ENCODE measurements at regions not wholly inside any gene's neighbourhood (a gene's known extent, or its start where the extent isn't known, plus 50 kb on each side); places are given as distances from the start of the nearest gene placed in this dataset.
A peak's percentile ranks its signal among the peaks of the same experiment; 100 is the strongest.

DNA sequence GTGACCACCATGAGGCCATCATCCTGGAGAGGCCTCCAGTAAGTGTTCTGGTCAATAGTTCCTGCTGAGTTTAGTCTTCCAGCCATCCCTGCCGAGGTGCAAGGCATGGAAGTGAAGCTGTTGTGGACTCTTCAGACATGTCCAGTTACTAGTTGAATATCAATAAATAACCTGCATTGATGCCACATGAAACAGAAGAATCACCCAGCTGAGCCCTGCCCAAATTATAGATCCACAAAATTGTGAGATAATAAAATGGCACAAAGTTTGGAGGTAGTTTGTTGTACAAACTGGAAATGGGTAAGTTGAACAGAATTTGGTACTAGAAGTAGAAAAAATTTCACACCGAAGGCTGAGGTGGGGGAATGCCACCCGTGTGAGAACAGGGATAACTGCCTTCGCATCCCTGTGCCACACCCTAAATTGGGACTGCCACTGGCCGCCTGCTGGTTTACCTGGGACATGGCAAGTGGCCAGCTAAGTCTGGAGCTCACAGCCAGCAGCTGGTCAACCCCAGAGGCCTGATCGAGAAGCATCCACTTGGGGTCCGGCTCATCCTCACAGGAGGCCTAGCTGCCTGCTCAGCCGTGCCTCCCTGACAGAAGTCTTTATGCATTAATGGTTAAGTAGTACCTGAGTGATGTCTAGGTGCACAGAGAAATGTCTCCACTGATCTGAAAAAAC is 184.5 kb downstream of the SPRY1 start:
- H3K27ac ChIP-seq = no peak overlapping the region

GRCh38 chr4:123581802-123582201 is 185.2 kb downstream of the SPRY1 start:
- no peak overlapping the region for H3K27ac ChIP-seq
- TF ChIP-seq ZFX (IDR thresholded peaks at IDR 0.05; ENCODE audit: borderline replicate concordance) (no peak), CTCF (IDR thresholded peaks at IDR 0.05) (no peak)

More for the DNA sequence above, 184.5 kb downstream of the SPRY1 start:
- TF ChIP-seq CTCF (IDR thresholded peaks at IDR 0.05) = no peak
- TF ChIP-seq ZFX (IDR thresholded peaks at IDR 0.05; ENCODE audit: borderline replicate concordance) = no peak

GRCh38 chr4:123583043-123583442 is 186.4 kb downstream of the SPRY1 start:
- TF ChIP-seq ZFX (IDR thresholded peaks at IDR 0.05; ENCODE audit: borderline replicate concordance) (no peak), CTCF (IDR thresholded peaks at IDR 0.05) (no peak)
- H3K27ac ChIP-seq = no peak overlapping the region

- H3K27ac ChIP-seq = no peak overlapping the region
- no peak for TF ChIP-seq CTCF (IDR thresholded peaks at IDR 0.05)
- TF ChIP-seq ZFX (IDR thresholded peaks at IDR 0.05; ENCODE audit: borderline replicate concordance) = no peak
These were observed 188.5 kb downstream of the SPRY1 start for GRCh38 chr4:123585111-123585510.

DNA sequence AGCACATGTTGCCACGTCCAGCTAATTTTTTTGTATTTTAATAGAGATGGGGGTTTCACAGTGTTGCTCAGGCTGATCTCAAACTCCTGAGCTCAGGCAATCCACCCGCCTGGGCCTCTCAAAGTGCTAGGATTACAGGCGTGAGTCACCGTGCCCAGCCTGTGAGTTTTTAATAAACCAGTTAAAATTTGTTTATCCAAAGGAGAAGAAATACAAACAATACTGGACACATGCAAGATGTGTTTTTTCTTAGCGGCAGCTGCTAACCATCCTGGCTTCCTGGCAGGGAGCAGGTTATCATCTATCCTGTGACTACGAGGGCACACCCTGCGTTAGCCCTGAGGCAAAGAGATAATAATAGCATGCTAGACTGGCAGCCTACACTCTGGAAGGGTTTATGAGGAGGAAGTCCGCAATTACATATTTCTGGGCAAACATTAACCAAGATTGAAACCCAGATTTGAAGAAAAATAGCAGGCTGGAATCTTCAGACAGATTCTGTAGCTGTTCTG is 191.4 kb downstream of the SPRY1 start:
- TF ChIP-seq ZFX (IDR thresholded peaks at IDR 0.05; ENCODE audit: borderline replicate concordance) (no peak), CTCF (IDR thresholded peaks at IDR 0.05) (no peak)
- H3K27ac ChIP-seq = peak overlapping the region; percentile 85

DNA sequence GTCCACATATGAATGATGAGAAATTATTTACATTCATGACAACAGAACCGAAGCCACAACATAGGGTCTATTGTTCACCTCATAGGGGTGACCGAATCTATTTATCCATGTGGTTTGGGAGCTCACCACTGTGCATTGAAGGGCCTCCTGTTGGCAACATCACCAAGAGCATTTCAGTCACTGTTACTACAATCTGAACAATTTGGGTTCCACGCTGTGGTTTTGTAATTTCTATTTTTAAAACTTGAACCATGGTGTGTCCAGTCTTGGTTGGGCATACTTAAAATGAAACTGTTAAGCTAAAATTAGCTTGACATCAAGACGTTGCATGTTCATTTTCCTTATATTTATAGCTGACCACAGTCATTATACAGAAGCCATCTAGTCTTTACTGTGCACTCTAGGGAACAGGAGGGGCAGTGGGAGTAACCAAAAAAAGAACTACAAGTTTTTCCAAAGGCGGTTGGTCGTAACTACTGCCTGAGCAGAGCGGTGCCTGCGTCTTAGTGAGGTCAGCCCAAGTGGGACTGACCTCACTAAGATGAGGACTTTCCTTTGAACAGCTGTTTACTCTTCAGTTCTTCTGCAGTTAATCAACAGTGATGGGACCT is 192.1 kb downstream of the SPRY1 start:
- H3K27ac ChIP-seq = peak overlapping the region; percentile 85

More for the DNA sequence above, 192.1 kb downstream of the SPRY1 start:
- TF ChIP-seq ZFX (IDR thresholded peaks at IDR 0.05; ENCODE audit: borderline replicate concordance) (no peak), CTCF (IDR thresholded peaks at IDR 0.05) (no peak)

All from 22Rv1 (cell line).